ENCODE measurements at regions not wholly inside any gene's neighbourhood (a gene's known extent, or its start where the extent isn't known, plus 50 kb on each side); places are given as distances from the start of the nearest gene placed in this dataset.

- intact Hi-C loops (cut with DNase I) = no loop called here
- Histone ChIP-seq H3K27ac (no peak overlapping the region), H3K27me3 (no peaks in the 10 kb centered on the region), H3K9me3 (no peaks in the 10 kb centered on the region), H3K4me1 (no peaks in the 10 kb centered on the region), H3K36me3 (no peaks in the 10 kb centered on the region), H3K4me3 (no peak overlapping the region)
- TF ChIP-seq CTCF (IDR thresholded peaks at IDR 0.05) = no peak
- no peak for ATAC-seq
- no peak for DNase-seq
Observed at GRCh38 chr6:2378046-2378657, 132.7 kb upstream of the GMDS start.

DNA sequence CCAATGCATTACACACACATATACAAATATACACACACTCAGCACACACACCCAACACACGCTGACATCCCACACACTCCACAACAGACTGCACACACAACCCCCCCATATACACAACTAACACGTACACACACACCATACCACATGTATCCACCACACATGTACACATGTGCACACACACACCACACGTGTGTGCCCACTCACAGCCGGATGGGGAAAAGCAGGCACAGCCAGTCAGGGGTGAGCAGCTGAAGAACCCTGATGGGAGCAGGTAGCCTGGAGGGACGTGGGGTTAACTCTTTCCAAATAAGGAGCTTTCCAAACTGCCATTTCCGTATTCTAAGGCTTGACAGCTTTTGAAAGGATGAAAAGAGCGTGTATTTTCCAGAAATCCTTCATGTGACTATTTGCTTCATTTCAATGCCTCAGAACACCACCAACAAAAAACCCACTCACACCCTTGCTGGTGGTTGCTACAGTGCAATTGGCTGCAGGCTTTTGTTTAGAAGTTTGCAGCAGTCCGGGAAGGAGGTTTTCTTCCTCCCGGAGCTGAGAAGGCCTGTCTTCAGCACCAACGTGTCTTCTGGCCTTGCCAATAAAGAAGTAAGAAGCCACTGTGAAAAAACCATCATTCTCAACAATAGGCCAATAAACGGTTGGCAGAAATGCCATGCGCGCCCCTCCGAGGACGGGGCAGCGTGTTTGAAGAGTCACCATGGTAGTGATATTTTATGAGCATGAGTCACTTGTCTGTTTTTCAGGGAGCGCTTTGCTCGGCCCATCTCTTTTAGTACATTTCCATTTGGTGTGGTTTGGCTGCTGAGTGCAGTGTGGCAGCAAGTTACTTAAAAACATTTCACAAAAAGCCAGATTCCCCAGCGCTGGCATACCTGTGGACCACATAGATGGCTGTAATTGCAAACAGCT lies 131.3 kb upstream of the GMDS start:
- Histone ChIP-seq H3K4me1 (no peaks in the 10 kb centered on the region), H3K36me3 (no peaks in the 10 kb centered on the region), H3K9me3 (no peaks in the 10 kb centered on the region), H3K4me3 (no peak overlapping the region), H3K27ac (no peak overlapping the region), H3K27me3 (no peaks in the 10 kb centered on the region)
- DNase-seq = no peak
- intact Hi-C loops (cut with DNase I) = no loop called here
- no peak for TF ChIP-seq CTCF (IDR thresholded peaks at IDR 0.05)
- ATAC-seq = peak; percentile 21

GRCh38 chr6:2375443-2375842 lies 130.0 kb upstream of the GMDS start:
- Histone ChIP-seq H3K27me3 (no peaks in the 10 kb centered on the region), H3K4me1 (no peaks in the 10 kb centered on the region), H3K4me3 (no peak overlapping the region), H3K36me3 (no peaks in the 10 kb centered on the region), H3K9me3 (no peaks in the 10 kb centered on the region), H3K27ac (no peak overlapping the region)
- intact Hi-C loops (cut with DNase I) = no loop called here
- ATAC-seq = no peak
- DNase-seq = no peak
- TF ChIP-seq CTCF (IDR thresholded peaks at IDR 0.05) = no peak

DNA sequence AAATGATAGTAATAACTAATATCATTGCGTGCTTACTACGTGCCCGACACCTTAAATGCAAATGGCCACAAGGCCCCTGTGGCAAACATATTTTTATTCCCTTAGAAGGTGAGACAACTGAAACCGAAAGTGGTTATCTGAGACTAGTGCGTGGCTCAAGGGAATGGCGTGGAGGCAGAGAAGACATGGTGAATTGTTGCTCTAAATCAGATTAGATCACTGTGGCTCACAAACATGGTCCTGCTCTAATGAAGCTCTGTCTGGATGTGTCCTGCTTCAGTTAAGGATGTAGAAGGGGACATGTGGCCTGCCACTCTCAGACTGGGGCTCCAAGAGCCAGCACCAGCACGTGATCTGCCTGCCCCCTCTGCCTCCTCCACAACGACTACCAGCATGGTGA lies 124.2 kb upstream of the GMDS start:
- H3K9me3 ChIP-seq = no peaks in the 10 kb centered on the region
- no peak overlapping the region for H3K27ac ChIP-seq
- no peak overlapping the region for H3K4me3 ChIP-seq
- no peak for TF ChIP-seq CTCF (IDR thresholded peaks at IDR 0.05)
- no peaks in the 10 kb centered on the region for H3K36me3 ChIP-seq
- H3K4me1 ChIP-seq = no peaks in the 10 kb centered on the region
- intact Hi-C loops (cut with DNase I) = no loop called here
- ATAC-seq (no peak), DNase-seq (no peak)
- no peaks in the 10 kb centered on the region for H3K27me3 ChIP-seq

DNA sequence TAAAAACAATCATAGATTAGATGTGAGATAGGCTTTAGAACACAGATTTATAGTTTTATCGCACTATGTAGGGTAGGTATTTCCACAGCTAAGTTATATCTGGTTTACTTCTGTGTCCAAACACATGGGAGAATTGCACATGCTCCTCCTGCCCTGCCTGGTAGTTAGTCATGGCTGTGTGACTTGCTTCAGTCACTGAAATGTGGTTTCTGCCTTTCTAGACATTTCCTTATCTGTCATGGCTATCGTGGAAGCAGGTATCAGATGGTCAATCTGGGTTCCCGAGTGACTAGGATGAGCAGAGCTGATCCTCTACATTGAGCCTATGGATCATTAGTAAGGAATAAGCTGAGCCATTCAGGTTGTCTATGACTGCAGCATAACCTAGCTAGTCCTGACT lies 117.8 kb upstream of the GMDS start:
- Histone ChIP-seq H3K36me3 (no peaks in the 10 kb centered on the region), H3K9me3 (no peaks in the 10 kb centered on the region), H3K27ac (no peak overlapping the region), H3K4me3 (no peak overlapping the region), H3K4me1 (no peaks in the 10 kb centered on the region), H3K27me3 (no peaks in the 10 kb centered on the region)
- no peak for TF ChIP-seq CTCF (IDR thresholded peaks at IDR 0.05)
- intact Hi-C loops (cut with DNase I) = no loop called here
- DNase-seq (no peak), ATAC-seq (no peak)
